Vagina (tissue), 2 donors: ENCODE measurements at regions not wholly inside any gene's neighbourhood (a gene's known extent, or its start where the extent isn't known, plus 50 kb on each side); places are given as distances from the start of the nearest gene placed in this dataset.

ENCODE experiments used
- DNase-seq, 2 donors: peaks; one replicate each; pipeline ENCODE4 v3.0.0-alpha.2; 2017; ENCODE audit errors: extremely low spot score in 2 of 2
- H3K27ac ChIP-seq: fragments of 200-600 bp; sonication (generic); one replicate; pipeline ENCODE4 v1.5.1; 2019
- H3K27me3 ChIP-seq: fragments of 200-600 bp; sonication (generic); one replicate; pipeline ENCODE4 v1.5.1; 2019
- H3K36me3 ChIP-seq, 2 donors: fragments of 200-600 bp; sonication (generic); one replicate each; pipeline ENCODE4 v1.5.1; 2017 to 2019
- H3K4me1 ChIP-seq: fragments of 200-600 bp; sonication (generic); one replicate; pipeline ENCODE4 v1.5.1; 2019
- H3K4me3 ChIP-seq, 2 donors: fragments of 200-600 bp; sonication (generic); 1 replicate in 1 of 2; 2 replicates in 1 of 2; pipeline ENCODE4 v1.5.1; 2016 to 2019
- H3K9me3 ChIP-seq: fragments of 200-600 bp; sonication (generic); one replicate; pipeline ENCODE4 v1.5.1; 2019
- CTCF ChIP-seq, 3 experiments: fragments of 450-650 bp in 2 of 3; fragments of 200-600 bp in 1 of 3; sonication (generic) in 1 of 3; IDR thresholded peaks; one replicate each; pipeline ENCODE4 v1.5.1; 2017 to 2019; ENCODE audit warnings: antibody characterized with exemption in 3 of 3, mild to moderate bottlenecking in 2 of 3, moderate library complexity in 2 of 3
- POLR2A ChIP-seq, 2 donors: fragments of 450-650 bp; IDR thresholded peaks; one replicate each; pipeline ENCODE4 v1.6.1; 2017; ENCODE audit warnings: antibody characterized with exemption in 2 of 2, mild to moderate bottlenecking in 2 of 2, moderate library complexity in 2 of 2
- POLR2AphosphoS5 ChIP-seq, 2 donors: sonication (generic); formaldehyde crosslinking; IDR thresholded peaks; one replicate each; pipeline ENCODE4 v1.9.0; 2017; ENCODE audit warnings: antibody characterized with exemption in 2 of 2, mild to moderate bottlenecking in 2 of 2, low read depth in 1 of 2; ENCODE audit not compliant: insufficient read depth in 1 of 2
- intact Hi-C: fragments of 100-400 bp; cut with DNase I; formaldehyde crosslinking; loops from one replicate; pipeline ENCODE4 v1.15.1; 2023

GRCh38 chr14:27484633-27485032 lies 886.8 kb upstream of the NOVA1 start:
- Histone ChIP-seq H3K9me3 (no peaks in the 10 kb centered on the region), H3K4me1 (no peaks in the 10 kb centered on the region), H3K36me3 (no peaks in the 10 kb centered on the region), H3K27ac (no peak overlapping the region), H3K27me3 (no peaks in the 10 kb centered on the region), H3K4me3 (no peak overlapping the region)
- no peak for DNase-seq
- TF ChIP-seq POLR2AphosphoS5 (IDR thresholded peaks at IDR 0.05; ENCODE audit: insufficient read depth in 1 of 2, low read depth in 1 of 2): no peak
- no peak for TF ChIP-seq POLR2A (IDR thresholded peaks at IDR 0.05)
- intact Hi-C loops: no loop called here

GRCh38 chr14:27485193-27485592 lies 887.4 kb upstream of the NOVA1 start:
- no peak overlapping the region for H3K4me3 ChIP-seq
- H3K9me3 ChIP-seq: no peaks in the 10 kb centered on the region
- no peaks in the 10 kb centered on the region for H3K27me3 ChIP-seq
- H3K36me3 ChIP-seq: no peaks in the 10 kb centered on the region
- DNase-seq: no peak
- no peak overlapping the region for H3K27ac ChIP-seq
- H3K4me1 ChIP-seq: no peaks in the 10 kb centered on the region
- intact Hi-C loops: no loop called here
- no peak for TF ChIP-seq CTCF (IDR thresholded peaks at IDR 0.05)
- TF ChIP-seq POLR2A (IDR thresholded peaks at IDR 0.05): no peak
- TF ChIP-seq POLR2AphosphoS5 (IDR thresholded peaks at IDR 0.05; ENCODE audit: insufficient read depth in 1 of 2, low read depth in 1 of 2): no peak

GRCh38 chr14:27506272-27506671 lies 908.4 kb upstream of the NOVA1 start:
- no peaks in the 10 kb centered on the region for H3K9me3 ChIP-seq
- H3K36me3 ChIP-seq: no peaks in the 10 kb centered on the region
- TF ChIP-seq POLR2AphosphoS5 (IDR thresholded peaks at IDR 0.05; ENCODE audit: insufficient read depth in 1 of 2, low read depth in 1 of 2) (no peak), CTCF (IDR thresholded peaks at IDR 0.05) (no peak), POLR2A (IDR thresholded peaks at IDR 0.05) (no peak)
- H3K4me1 ChIP-seq: no peaks in the 10 kb centered on the region
- no peak overlapping the region for H3K4me3 ChIP-seq
- intact Hi-C loops: no loop called here
- H3K27ac ChIP-seq: no peak overlapping the region
- H3K27me3 ChIP-seq: no peaks in the 10 kb centered on the region
- no peak for DNase-seq

- no peak overlapping the region for H3K4me3 ChIP-seq
- no peak for TF ChIP-seq POLR2AphosphoS5 (IDR thresholded peaks at IDR 0.05; ENCODE audit: insufficient read depth in 1 of 2, low read depth in 1 of 2)
- TF ChIP-seq CTCF (IDR thresholded peaks at IDR 0.05): peak in 1 of 3 experiments; percentile 16
- intact Hi-C loops: no loop called here
These were observed 930.5 kb upstream of the NOVA1 start for GRCh38 chr14:27528328-27528727.

GRCh38 chr14:27536748-27537147 lies 938.9 kb upstream of the NOVA1 start:
- TF ChIP-seq POLR2AphosphoS5 (IDR thresholded peaks at IDR 0.05; ENCODE audit: insufficient read depth in 1 of 2, low read depth in 1 of 2): no peak
- TF ChIP-seq CTCF (IDR thresholded peaks at IDR 0.05): no peak
- TF ChIP-seq POLR2A (IDR thresholded peaks at IDR 0.05): no peak
- no peak overlapping the region for H3K4me3 ChIP-seq
- no peaks in the 10 kb centered on the region for H3K4me1 ChIP-seq
- H3K36me3 ChIP-seq: no peaks in the 10 kb centered on the region
- no peak overlapping the region for H3K27ac ChIP-seq
- no peaks in the 10 kb centered on the region for H3K9me3 ChIP-seq
- intact Hi-C loops: no loop called here
- DNase-seq: no peak
- no peaks in the 10 kb centered on the region for H3K27me3 ChIP-seq

More at GRCh38 chr14:27528328-27528727, 930.5 kb upstream of the NOVA1 start:
- Histone ChIP-seq H3K4me1 (no peaks in the 10 kb centered on the region), H3K27ac (no peak overlapping the region), H3K9me3 (no peaks in the 10 kb centered on the region), H3K36me3 (no peaks in the 10 kb centered on the region), H3K27me3 (no peaks in the 10 kb centered on the region)
- no peak for DNase-seq

GRCh38 chr14:27546111-27546510 lies 948.3 kb upstream of the NOVA1 start:
- Histone ChIP-seq H3K4me1 (no peaks in the 10 kb centered on the region), H3K4me3 (no peak overlapping the region), H3K36me3 (no peaks in the 10 kb centered on the region), H3K27me3 (no peaks in the 10 kb centered on the region), H3K27ac (no peak overlapping the region), H3K9me3 (no peaks in the 10 kb centered on the region)
- intact Hi-C loops: no loop called here
- DNase-seq: no peak
- TF ChIP-seq CTCF (IDR thresholded peaks at IDR 0.05) (no peak), POLR2A (IDR thresholded peaks at IDR 0.05) (no peak), POLR2AphosphoS5 (IDR thresholded peaks at IDR 0.05; ENCODE audit: insufficient read depth in 1 of 2, low read depth in 1 of 2) (no peak)
